NT2/D1 (cell line): ENCODE measurements at regions not wholly inside any gene's neighbourhood (a gene's known extent, or its start where the extent isn't known, plus 50 kb on each side); places are given as distances from the start of the nearest gene placed in this dataset.

ENCODE experiments used
- DNase-seq: peaks from one replicate; pipeline ENCODE4 v3.0.0-alpha.2; 2011; ENCODE audit warnings: low read depth, low spot score
- H3K27me3 ChIP-seq: 2 replicates; pipeline ENCODE4 v1.6.0; 2011; ENCODE audit warnings: mild to moderate bottlenecking; ENCODE audit not compliant: insufficient read length, insufficient read depth
- H3K36me3 ChIP-seq: 2 replicates; pipeline ENCODE4 v1.6.1; 2011; ENCODE audit warnings: mild to moderate bottlenecking, low read length, mixed read lengths; ENCODE audit not compliant: insufficient read depth, insufficient read length
- H3K4me1 ChIP-seq: 2 replicates; pipeline ENCODE4 v1.5.1; 2011; ENCODE audit not compliant: insufficient read depth, insufficient read length
- H3K4me3 ChIP-seq: 2 replicates; pipeline ENCODE4 v1.5.1; 2011; ENCODE audit warnings: low read depth; ENCODE audit not compliant: insufficient read length
- H3K9ac ChIP-seq: 2 replicates; pipeline ENCODE4 v1.6.0; 2011; ENCODE audit warnings: low read depth; ENCODE audit not compliant: insufficient read length
- H3K9me3 ChIP-seq: 2 replicates; pipeline ENCODE4 v1.5.1; 2011; ENCODE audit warnings: mild to moderate bottlenecking, low read length; ENCODE audit not compliant: insufficient read depth
- SUZ12 ChIP-seq: IDR thresholded peaks from 2 replicates; pipeline ENCODE4 v1.6.1; 2011; ENCODE audit not compliant: insufficient read length, insufficient read depth; ENCODE audit errors: extremely low read depth
- YY1 ChIP-seq: IDR thresholded peaks from 2 replicates; pipeline ENCODE4 v1.6.1; 2011; ENCODE audit not compliant: insufficient read length, insufficient read depth
- ZNF274 ChIP-seq: IDR thresholded peaks from 2 replicates; pipeline ENCODE4 v1.6.1; 2011; ENCODE audit warnings: mild to moderate bottlenecking, low read depth, low read length

GRCh38 chr3:56916716-56917360, 115.1 kb upstream of the ARHGEF3 start:
- H3K9ac ChIP-seq, result no peak overlapping the region
- TF ChIP-seq ZNF274, result no peak
- TF ChIP-seq YY1, result no peak
- no peak for TF ChIP-seq SUZ12
- H3K36me3 ChIP-seq, result no peaks in the 10 kb centered on the region
- no peak for DNase-seq
- no peaks in the 10 kb centered on the region for H3K27me3 ChIP-seq
- H3K4me3 ChIP-seq, result no peak overlapping the region
- H3K9me3 ChIP-seq, result no peaks in the 10 kb centered on the region
- H3K4me1 ChIP-seq, result peaks cover 5% of the 10 kb centered on the region

GRCh38 chr3:56915966-56916586, 114.3 kb upstream of the ARHGEF3 start:
- Histone ChIP-seq H3K4me1 (peaks cover 5% of the 10 kb centered on the region), H3K27me3 (no peaks in the 10 kb centered on the region), H3K9ac (no peak overlapping the region), H3K9me3 (no peaks in the 10 kb centered on the region), H3K4me3 (no peak overlapping the region), H3K36me3 (no peaks in the 10 kb centered on the region)
- TF ChIP-seq ZNF274 (no peak), SUZ12 (no peak), YY1 (no peak)
- no peak for DNase-seq

GRCh38 chr3:56914646-56915045, 112.9 kb upstream of the ARHGEF3 start:
- H3K36me3 ChIP-seq, result no peaks in the 10 kb centered on the region
- no peak for DNase-seq
- no peak for TF ChIP-seq YY1
- no peak overlapping the region for H3K4me3 ChIP-seq
- peaks cover 5% of the 10 kb centered on the region for H3K4me1 ChIP-seq
- no peaks in the 10 kb centered on the region for H3K9me3 ChIP-seq
- no peak overlapping the region for H3K9ac ChIP-seq
- H3K27me3 ChIP-seq, result no peaks in the 10 kb centered on the region

- no peak for DNase-seq
- Histone ChIP-seq H3K27me3 (no peaks in the 10 kb centered on the region), H3K36me3 (no peaks in the 10 kb centered on the region), H3K4me3 (no peak overlapping the region), H3K9ac (no peak overlapping the region), H3K4me1 (no peaks in the 10 kb centered on the region), H3K9me3 (no peaks in the 10 kb centered on the region)
- no peak for TF ChIP-seq SUZ12
Observed at GRCh38 chr3:56911363-56911762, 109.6 kb upstream of the ARHGEF3 start.

DNA sequence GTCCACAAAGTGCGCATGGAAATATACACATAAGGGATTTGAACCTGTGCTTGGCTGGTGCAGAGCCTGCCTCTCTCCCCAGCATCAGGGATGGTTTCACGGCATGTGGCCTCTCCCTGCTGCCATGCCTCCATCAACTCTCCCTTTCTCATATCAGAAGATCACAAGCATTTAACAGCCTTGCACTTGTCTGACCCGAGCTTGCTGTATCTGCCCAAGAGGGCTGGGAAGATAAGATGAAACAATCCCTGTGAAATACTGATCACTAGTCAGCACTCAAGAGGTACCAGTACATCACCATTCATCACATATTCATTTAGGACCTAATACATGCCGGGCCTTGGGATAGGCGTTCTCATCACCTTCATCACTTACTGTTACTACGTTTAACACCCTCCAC, 107.6 kb upstream of the ARHGEF3 start:
- Histone ChIP-seq H3K9me3 (no peaks in the 10 kb centered on the region), H3K27me3 (no peaks in the 10 kb centered on the region), H3K36me3 (no peaks in the 10 kb centered on the region), H3K9ac (no peak overlapping the region), H3K4me1 (no peaks in the 10 kb centered on the region), H3K4me3 (no peak overlapping the region)
- DNase-seq, result no peak
- TF ChIP-seq YY1, result no peak
- TF ChIP-seq ZNF274, result no peak
- no peak for TF ChIP-seq SUZ12

GRCh38 chr3:56908004-56908403, 106.3 kb upstream of the ARHGEF3 start:
- H3K27me3 ChIP-seq, result no peaks in the 10 kb centered on the region
- H3K9me3 ChIP-seq, result no peaks in the 10 kb centered on the region
- H3K4me3 ChIP-seq, result no peak overlapping the region
- no peak overlapping the region for H3K9ac ChIP-seq
- H3K4me1 ChIP-seq, result no peaks in the 10 kb centered on the region
- no peaks in the 10 kb centered on the region for H3K36me3 ChIP-seq
- TF ChIP-seq SUZ12 (no peak), ZNF274 (no peak), YY1 (no peak)
- DNase-seq, result no peak

GRCh38 chr3:56904552-56905215, 102.9 kb upstream of the ARHGEF3 start:
- Histone ChIP-seq H3K9ac (no peak overlapping the region), H3K4me3 (no peak overlapping the region), H3K9me3 (no peaks in the 10 kb centered on the region), H3K27me3 (no peaks in the 10 kb centered on the region), H3K36me3 (no peaks in the 10 kb centered on the region), H3K4me1 (no peaks in the 10 kb centered on the region)
- no peak for TF ChIP-seq SUZ12
- TF ChIP-seq YY1, result no peak
- TF ChIP-seq ZNF274, result no peak
- DNase-seq, result no peak
